Astrocyte (in vitro differentiated cells and primary cell): ENCODE measurements at regions not wholly inside any gene's neighbourhood (a gene's known extent, or its start where the extent isn't known, plus 50 kb on each side); places are given as distances from the start of the nearest gene placed in this dataset.

Source experiments
- EZH2 ChIP-seq: IDR thresholded peaks from 2 replicates; pipeline ENCODE4 v1.6.1; 2012; ENCODE audit warnings: mild to moderate bottlenecking, low read length, inconsistent platforms; ENCODE audit not compliant: insufficient read depth
- TF ChIP-seq, protein P1 (sequence below): IDR thresholded peaks from 2 replicates; pipeline ENCODE4 v1.5.1; 2011; ENCODE audit warnings: low read depth, mild to moderate bottlenecking, inconsistent platforms, low read length, moderate library complexity; ENCODE audit not compliant: insufficient read depth

DNA sequence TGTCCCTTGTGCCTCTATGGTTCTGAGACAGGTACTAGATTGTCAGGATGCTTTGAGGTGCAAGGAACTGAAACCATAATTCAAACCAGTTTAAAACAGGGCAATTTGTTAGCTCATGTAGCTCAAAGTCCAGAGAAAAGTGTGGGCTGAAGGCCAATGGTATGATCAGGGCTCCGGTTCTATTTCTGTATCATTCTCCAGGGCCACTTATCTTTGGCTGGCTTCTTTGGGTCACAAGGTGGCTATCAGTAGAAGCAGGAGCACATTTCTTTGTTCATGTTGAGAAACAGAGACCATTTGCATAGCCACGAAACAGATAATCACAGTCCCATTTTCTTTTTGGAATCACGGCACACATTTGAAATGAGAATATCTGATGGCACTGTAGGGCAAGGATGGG, 294.9 kb downstream of the ETNK1 start:
- TF ChIP-seq, protein P1, sequence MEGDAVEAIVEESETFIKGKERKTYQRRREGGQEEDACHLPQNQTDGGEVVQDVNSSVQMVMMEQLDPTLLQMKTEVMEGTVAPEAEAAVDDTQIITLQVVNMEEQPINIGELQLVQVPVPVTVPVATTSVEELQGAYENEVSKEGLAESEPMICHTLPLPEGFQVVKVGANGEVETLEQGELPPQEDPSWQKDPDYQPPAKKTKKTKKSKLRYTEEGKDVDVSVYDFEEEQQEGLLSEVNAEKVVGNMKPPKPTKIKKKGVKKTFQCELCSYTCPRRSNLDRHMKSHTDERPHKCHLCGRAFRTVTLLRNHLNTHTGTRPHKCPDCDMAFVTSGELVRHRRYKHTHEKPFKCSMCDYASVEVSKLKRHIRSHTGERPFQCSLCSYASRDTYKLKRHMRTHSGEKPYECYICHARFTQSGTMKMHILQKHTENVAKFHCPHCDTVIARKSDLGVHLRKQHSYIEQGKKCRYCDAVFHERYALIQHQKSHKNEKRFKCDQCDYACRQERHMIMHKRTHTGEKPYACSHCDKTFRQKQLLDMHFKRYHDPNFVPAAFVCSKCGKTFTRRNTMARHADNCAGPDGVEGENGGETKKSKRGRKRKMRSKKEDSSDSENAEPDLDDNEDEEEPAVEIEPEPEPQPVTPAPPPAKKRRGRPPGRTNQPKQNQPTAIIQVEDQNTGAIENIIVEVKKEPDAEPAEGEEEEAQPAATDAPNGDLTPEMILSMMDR = no peak
- no peak for TF ChIP-seq EZH2
